SH-SY5Y (cell line): ENCODE measurements at regions not wholly inside any gene's neighbourhood (a gene's known extent, or its start where the extent isn't known, plus 50 kb on each side); places are given as distances from the start of the nearest gene placed in this dataset.

Experiments
- GATA2 ChIP-seq: IDR thresholded peaks from 2 replicates; pipeline ENCODE4 v1.6.1; 2011; ENCODE audit warnings: mild to moderate bottlenecking, low read depth, low read length
- GATA3 ChIP-seq: IDR thresholded peaks from 2 replicates; pipeline ENCODE4 v1.6.1; 2011; ENCODE audit warnings: low read depth, mild to moderate bottlenecking, low read length, moderate library complexity

GRCh38 chr10:83214136-83214535, 925.2 kb upstream of the GHITM start:
- TF ChIP-seq GATA2 (no peak), GATA3 (no peak)
